ENCODE measurements at regions not wholly inside any gene's neighbourhood (a gene's known extent, or its start where the extent isn't known, plus 50 kb on each side); places are given as distances from the start of the nearest gene placed in this dataset.

GRCh38 chr14:58873228-58873953 is 235.6 kb downstream of the DACT1 start:
- TF ChIP-seq CTCF (IDR thresholded peaks at IDR 0.05) (no peak), POLR2A (IDR thresholded peaks at IDR 0.05) (no peak)

Data from Peyer's patch (tissue), 4 donors.